HuH-7 (cell line): ENCODE measurements at regions not wholly inside any gene's neighbourhood (a gene's known extent, or its start where the extent isn't known, plus 50 kb on each side); places are given as distances from the start of the nearest gene placed in this dataset.

Source experiments
- DNase-seq: peaks from one replicate; pipeline ENCODE4 v3.0.0; 2011; ENCODE audit warnings: low spot score

- no peak for DNase-seq
These were observed 266.1 kb upstream of the SIX2 start for GRCh38 chr2:45275242-45275805.

GRCh38 chr2:45274250-45274926 is 265.1 kb upstream of the SIX2 start:
- no peak for DNase-seq

DNA sequence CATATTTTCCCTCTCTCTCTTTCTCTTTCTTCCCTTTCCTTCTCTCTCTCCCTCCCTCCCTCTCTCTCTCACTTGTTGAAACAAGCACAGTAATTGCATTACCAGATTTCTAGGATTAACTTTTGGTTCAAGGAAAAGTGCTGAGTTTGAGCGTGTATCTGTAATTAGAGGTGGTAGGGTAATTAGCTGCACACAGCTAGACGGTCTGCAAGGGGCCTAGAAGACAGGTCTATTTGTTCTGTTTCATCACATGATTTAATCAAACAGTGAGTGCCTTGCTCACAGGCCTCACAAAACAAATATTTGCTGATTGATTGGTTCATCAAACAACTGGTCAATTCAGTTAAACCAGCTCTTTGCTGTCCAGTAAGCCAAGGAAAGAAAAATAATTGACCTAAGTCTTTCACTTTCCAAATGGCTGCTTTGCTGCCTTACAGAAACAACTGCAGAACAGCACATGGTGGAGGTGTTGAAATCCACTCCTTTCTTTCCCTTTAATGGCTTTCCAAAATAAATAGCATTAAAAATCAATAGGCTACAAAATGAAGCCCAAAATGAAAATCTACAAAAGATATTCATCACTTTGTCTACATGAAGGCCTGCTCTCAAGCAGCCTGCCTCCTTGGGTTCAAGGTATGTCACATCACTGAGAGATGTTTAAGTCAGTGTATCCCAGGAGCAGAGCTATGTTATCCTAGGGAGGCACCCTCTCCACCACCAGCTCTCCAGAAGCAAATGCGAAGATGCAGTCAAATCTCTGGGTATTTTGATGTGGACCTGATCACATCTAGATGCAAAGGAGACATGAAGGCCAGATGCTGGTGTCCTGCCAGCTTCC is 264.4 kb upstream of the SIX2 start:
- DNase-seq = peak; percentile 37

DNA sequence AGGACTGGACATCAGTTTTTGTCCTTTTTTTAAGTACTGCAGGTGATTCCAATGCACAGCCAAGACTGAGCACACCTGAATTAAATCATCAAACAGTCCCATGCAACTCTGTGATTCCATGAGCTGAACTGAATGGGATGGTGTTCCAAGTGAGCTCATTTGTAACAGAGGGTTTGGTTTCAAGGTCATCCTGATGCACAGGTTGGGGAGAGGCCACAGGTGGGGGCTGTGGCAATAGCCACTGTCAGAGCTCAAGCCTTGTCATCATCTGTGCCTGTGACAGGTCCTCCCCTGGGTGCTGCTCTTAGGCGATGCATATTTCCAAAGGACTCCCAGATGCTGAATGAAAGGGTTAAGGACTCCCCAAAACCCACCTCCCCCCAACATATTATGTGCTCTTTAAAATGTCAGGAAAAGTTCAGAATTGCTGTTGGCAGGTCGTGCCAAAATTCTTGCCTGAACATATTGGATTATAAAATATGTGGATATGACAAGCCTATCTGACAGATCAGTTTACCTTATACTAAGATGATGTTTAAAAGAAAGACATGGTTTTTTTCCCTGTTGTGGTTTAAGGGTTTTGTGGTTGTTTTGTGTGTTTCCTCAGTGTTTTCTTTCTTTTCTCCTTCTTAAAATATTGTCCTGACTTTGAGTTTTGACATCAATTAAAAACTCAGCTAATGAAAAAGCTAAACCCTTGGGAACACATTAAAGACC is 263.5 kb upstream of the SIX2 start:
- no peak for DNase-seq

DNA sequence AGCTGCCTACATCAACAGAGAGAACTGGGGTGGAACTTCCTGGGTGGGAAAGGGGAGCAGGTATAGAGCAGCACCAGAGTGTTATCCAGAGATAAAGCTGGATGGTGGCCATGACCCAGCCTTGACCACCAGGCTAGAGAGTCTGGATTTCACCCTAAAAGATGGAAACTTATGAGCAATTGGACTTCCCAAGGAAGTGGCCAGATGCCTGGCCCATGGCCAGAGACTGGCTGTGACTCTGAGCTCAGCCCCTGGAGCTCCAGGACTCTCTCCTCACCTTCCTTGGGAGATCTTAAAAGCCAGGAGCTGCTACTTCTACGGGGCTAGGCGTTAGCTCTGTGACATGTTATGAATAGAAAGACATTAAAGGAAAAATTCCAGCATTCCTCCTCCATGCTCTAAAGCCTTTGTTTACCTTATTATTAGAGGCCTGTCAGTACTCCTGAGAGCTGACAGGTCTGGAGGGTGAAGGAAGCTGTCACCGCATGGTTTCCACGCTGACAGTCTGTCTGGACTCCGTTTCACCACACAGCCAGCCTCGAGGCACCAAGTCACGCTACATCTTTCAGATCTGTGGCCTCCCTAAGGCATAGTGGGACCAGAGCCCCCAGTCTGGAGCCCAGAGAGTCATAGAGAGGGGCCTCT is 260.0 kb upstream of the SIX2 start:
- no peak for DNase-seq

DNA sequence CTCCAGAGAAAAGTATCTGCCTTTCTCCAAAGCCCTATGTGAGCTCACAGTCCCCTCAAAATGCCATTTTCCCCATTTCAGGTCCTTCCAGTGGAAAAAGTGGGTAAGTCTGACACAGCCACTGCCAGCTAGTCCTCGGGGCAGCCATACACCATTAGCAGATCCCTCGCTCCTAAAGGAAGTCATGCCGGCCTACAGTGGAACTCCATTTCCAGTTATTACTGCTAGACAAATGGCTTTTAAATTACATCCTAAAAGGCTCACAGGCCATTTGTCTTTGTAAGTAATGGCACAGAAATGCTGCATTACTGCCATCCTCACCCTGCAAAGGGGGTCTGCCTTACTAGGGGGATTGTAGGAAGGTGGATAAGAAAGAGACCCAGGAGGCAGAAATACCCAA is 259.4 kb upstream of the SIX2 start:
- DNase-seq = no peak

DNA sequence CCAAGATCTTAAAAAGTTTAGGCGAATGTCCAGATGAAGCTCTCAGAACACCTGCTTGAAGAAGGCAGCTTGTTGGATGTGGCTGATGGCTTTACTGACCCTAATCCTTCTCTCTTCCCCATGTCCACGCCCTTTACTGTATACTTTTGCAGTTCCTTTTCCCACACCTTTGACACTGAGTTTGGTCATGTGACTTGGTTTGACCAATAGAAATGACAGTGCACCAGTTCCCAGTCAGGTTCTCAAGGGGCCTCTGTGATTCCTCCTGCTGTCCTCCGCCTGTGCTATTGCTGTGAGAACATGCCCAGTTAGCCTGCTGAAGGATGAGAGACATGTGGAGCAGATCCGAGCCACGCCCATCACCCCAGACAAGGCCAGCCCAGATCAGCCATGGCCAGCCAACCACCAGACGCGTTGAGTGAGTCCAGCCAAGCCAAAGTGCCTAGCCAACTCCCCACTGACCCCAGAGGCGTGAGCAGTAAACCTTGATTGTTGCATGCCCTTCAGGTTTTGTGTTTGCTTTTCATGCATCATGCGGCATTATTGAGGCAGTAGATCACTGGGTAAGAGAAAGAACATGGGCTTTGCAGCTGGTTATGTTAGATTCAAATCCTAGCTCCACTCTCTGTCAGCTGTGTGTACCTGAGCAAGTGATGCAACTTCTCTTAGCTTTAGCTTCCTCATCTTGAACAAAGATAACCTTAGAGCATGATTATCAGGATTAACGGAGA is 258.0 kb upstream of the SIX2 start:
- DNase-seq = no peak

GRCh38 chr2:45265336-45265735 is 256.1 kb upstream of the SIX2 start:
- DNase-seq = no peak

GRCh38 chr2:45264227-45265225 is 255.3 kb upstream of the SIX2 start:
- DNase-seq = no peak

- no peak for DNase-seq
These were observed 253.9 kb upstream of the SIX2 start for GRCh38 chr2:45263147-45263546.

DNA sequence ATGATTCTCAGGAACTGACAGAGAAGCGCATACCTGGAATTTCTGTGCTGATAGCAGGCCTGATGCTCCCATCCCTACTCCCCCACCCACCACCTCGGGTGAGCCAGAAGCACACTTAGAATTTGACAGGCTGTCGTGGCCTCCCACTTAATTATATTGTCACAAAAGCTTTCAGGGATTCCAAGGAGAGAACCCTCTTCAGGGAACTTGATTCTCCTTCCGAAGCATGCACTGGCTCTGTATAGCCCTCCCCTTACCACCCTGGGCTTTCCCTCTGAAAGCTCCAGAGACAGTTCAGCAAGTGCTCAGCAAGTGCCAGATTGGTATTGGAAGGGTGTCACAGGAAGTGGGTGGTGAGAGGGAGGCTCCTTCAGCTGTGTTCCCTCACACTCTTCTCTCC is 252.5 kb upstream of the SIX2 start:
- DNase-seq = no peak

DNA sequence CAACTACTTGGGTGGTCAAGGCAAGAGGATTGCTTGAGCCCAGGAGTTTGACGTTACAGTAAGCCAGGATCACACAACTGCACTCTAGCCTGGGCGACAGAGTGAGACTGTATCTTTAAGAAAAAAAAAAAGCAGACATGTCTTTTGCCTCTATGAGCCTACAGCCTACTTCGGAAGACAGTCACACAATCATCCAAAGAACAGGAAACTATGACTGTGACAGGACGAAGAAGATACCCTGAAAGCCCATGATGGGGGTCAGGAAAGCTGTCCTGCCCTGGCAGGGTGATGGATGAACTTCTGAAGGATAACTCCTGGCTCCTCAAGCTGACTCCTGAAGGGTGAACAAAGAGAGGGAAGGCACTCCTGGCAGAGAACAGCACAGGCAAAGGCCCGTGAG is 251.7 kb upstream of the SIX2 start:
- no peak for DNase-seq

GRCh38 chr2:45259547-45260160 is 250.4 kb upstream of the SIX2 start:
- no peak for DNase-seq

DNA sequence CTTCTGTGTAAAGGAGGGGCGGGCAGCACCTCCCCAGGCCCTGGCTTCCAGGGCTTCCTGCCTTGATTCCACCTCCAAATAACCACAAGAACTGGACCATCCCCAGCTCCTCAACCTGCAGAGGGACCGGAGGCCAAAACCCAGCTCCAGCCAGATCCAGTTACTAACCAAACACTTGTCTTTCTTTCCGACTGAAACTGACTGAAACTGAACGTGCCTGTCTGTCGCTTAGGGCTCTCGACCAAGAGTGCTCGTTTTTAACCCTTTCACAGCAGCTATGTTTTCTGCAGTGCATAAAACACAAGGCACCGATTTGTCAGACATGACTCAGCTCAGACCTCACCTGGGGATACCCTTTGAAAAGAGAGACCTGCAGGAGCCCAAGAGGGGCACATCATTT is 249.9 kb upstream of the SIX2 start:
- DNase-seq = no peak

DNA sequence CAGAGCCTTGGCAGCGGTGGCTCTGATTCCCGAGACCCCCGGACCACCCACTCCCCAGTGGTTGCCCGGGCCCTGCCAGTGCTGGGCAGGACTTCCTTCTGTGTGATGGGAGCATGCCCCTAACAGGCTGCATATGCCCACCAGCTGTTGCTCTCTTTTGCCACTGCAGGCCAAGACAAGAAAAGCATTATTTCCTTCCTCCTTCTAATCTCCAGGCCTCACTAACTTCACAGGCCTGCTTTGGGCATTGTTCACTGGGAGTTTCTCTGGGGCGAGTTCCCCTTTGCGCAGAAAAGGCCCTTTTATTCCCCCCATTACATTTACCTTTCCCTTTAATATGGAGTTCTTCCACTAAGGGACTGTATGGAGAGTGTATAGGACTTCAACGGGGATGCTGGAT is 249.1 kb upstream of the SIX2 start:
- DNase-seq = no peak

DNA sequence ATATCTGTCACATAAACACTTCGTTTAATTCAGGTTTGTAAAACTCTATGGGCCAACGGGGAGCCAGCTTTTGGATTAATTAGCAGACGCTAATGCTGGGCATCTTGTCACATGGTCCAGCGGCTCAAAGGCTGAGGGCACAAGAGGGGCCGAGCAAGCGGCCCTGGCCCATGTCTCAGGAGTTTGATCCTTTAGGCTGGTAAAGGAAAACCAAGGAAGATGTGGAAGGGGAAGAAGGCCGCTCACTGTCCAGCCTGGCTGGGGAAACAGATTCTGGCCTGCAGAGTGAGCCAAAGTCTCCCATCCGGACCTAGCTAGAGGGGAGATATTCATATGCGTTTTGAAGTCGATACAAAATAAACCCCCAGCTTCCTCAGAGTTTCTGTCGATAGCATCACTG is 248.6 kb upstream of the SIX2 start:
- no peak for DNase-seq

GRCh38 chr2:45256867-45257641 is 247.8 kb upstream of the SIX2 start:
- no peak for DNase-seq

GRCh38 chr2:45256173-45256866 is 247.1 kb upstream of the SIX2 start:
- no peak for DNase-seq
